OCI-LY1 (cell line): ENCODE measurements at regions not wholly inside any gene's neighbourhood (a gene's known extent, or its start where the extent isn't known, plus 50 kb on each side); places are given as distances from the start of the nearest gene placed in this dataset.

Experiments
- H2AFZ ChIP-seq: fragments of 200-600 bp; sonication (generic), shearing (Covaris generic); 2 replicates; pipeline ENCODE4 v1.6.0; 2014; ENCODE audit warnings: antibody characterized with exemption, mild to moderate bottlenecking, low read length
- H3F3A ChIP-seq: fragments of 200-600 bp; sonication (generic), shearing (Covaris generic); 2 replicates; pipeline ENCODE4 v1.6.0; 2014; ENCODE audit warnings: mild to moderate bottlenecking, antibody characterized with exemption, low read length, moderate library complexity; ENCODE audit not compliant: insufficient read depth
- H3K27ac ChIP-seq: fragments of 200-600 bp; sonication (generic); 2 replicates; pipeline ENCODE4 v1.5.1; 2014; ENCODE audit warnings: low read length, mixed run types, mild to moderate bottlenecking, low read depth; ENCODE audit not compliant: poor library complexity, severe bottlenecking
- H3K27me3 ChIP-seq: fragments of 200-600 bp; sonication (generic); 2 replicates; pipeline ENCODE4 v1.6.0; 2014; ENCODE audit warnings: antibody characterized with exemption, mild to moderate bottlenecking, low read length, moderate library complexity; ENCODE audit not compliant: insufficient read depth
- H3K36me3 ChIP-seq: fragments of 200-600 bp; sonication (generic); 2 replicates; pipeline ENCODE4 v1.6.1; 2014; ENCODE audit warnings: mild to moderate bottlenecking, antibody characterized with exemption, low read length, moderate library complexity, mixed read lengths; ENCODE audit not compliant: insufficient read depth
- H3K4me1 ChIP-seq: fragments of 200-600 bp; sonication (generic); 2 replicates; pipeline ENCODE4 v1.5.1; 2014; ENCODE audit warnings: mild to moderate bottlenecking, low read length, moderate library complexity; ENCODE audit not compliant: insufficient read depth, severe bottlenecking
- H3K4me2 ChIP-seq: fragments of 200-600 bp; sonication (generic), shearing (Covaris generic); 2 replicates; pipeline ENCODE4 v1.6.1; 2014; ENCODE audit warnings: low read length
- H3K4me3 ChIP-seq: fragments of 200-600 bp; sonication (generic); 2 replicates; pipeline ENCODE4 v1.5.1; 2014; ENCODE audit warnings: low read length, low read depth, mild to moderate bottlenecking, mixed read lengths; ENCODE audit not compliant: poor library complexity, severe bottlenecking
- H3K79me2 ChIP-seq: fragments of 200-600 bp; shearing (Covaris generic); 2 replicates; pipeline ENCODE4 v1.6.1; 2016; ENCODE audit warnings: mixed run types, low read length, mixed read lengths; ENCODE audit not compliant: insufficient read depth
- H3K9ac ChIP-seq: fragments of 200-600 bp; sonication (generic), shearing (Covaris generic); 2 replicates; pipeline ENCODE4 v1.6.1; 2014; ENCODE audit warnings: mild to moderate bottlenecking, low read length, mixed read lengths
- H3K9me2 ChIP-seq: fragments of 200-600 bp; sonication (generic), shearing (Covaris generic); 2 replicates; pipeline ENCODE4 v1.6.1; 2014; ENCODE audit warnings: low read depth, mild to moderate bottlenecking, low read length, mixed read lengths
- H3K9me3 ChIP-seq: fragments of 200-600 bp; shearing (Covaris generic); 2 replicates; pipeline ENCODE4 v1.6.1; 2014; ENCODE audit warnings: low read length, mixed read lengths
- H4K20me1 ChIP-seq: fragments of 200-600 bp; sonication (generic), shearing (Covaris generic); 2 replicates; pipeline ENCODE4 v1.6.0; 2016; ENCODE audit warnings: mild to moderate bottlenecking, low read length; ENCODE audit not compliant: insufficient read depth
- EZH2 ChIP-seq: fragments of 200-600 bp; sonication (generic), shearing (Covaris generic); IDR thresholded peaks from 2 replicates; pipeline ENCODE4 v1.8.0; 2017; ENCODE audit warnings: borderline replicate concordance, mixed run types, mild to moderate bottlenecking, antibody characterized with exemption, low read length, moderate library complexity, mixed read lengths
- TF ChIP-seq, protein P1 (sequence below): fragments of 200-600 bp; sonication (generic), shearing (Covaris generic); IDR thresholded peaks from 2 replicates; pipeline ENCODE4 v1.5.1; 2017; ENCODE audit warnings: mild to moderate bottlenecking, antibody characterized with exemption, low read length, moderate library complexity, mixed read lengths

DNA sequence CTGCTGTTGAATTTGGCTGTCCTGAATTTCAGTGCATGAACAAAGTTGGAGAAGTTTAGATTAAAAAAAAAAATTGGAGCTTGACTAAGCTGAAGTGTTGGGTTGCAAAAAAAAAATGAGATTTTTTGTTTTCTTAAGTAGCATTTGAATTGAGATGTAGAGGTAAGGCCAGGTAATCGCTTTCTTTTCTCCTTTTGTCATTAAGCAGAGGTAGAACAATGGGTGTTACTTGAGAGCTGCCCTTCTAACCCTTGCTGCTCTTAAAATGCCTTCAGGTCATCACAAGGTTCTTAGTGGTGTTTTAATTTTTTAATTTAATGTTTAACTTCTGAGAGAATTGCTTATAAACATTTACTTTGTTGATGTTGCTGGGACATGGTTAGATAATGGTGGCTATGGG, 84.1 kb upstream of the PRDM1 start:
- no peak overlapping the region for H2AFZ ChIP-seq
- H3K36me3 ChIP-seq, result no peaks in the 10 kb centered on the region
- no peak overlapping the region for H3K4me3 ChIP-seq
- no peaks in the 10 kb centered on the region for H3K9me3 ChIP-seq
- no peaks in the 10 kb centered on the region for H3K79me2 ChIP-seq
- H4K20me1 ChIP-seq, result no peaks in the 10 kb centered on the region
- no peak overlapping the region for H3K9ac ChIP-seq
- no peak overlapping the region for H3K4me2 ChIP-seq
- no peaks in the 10 kb centered on the region for H3F3A ChIP-seq
- no peaks in the 10 kb centered on the region for H3K9me2 ChIP-seq
- no peaks in the 10 kb centered on the region for H3K4me1 ChIP-seq
- H3K27ac ChIP-seq, result no peak overlapping the region
- no peak for TF ChIP-seq EZH2
- TF ChIP-seq, protein P1, sequence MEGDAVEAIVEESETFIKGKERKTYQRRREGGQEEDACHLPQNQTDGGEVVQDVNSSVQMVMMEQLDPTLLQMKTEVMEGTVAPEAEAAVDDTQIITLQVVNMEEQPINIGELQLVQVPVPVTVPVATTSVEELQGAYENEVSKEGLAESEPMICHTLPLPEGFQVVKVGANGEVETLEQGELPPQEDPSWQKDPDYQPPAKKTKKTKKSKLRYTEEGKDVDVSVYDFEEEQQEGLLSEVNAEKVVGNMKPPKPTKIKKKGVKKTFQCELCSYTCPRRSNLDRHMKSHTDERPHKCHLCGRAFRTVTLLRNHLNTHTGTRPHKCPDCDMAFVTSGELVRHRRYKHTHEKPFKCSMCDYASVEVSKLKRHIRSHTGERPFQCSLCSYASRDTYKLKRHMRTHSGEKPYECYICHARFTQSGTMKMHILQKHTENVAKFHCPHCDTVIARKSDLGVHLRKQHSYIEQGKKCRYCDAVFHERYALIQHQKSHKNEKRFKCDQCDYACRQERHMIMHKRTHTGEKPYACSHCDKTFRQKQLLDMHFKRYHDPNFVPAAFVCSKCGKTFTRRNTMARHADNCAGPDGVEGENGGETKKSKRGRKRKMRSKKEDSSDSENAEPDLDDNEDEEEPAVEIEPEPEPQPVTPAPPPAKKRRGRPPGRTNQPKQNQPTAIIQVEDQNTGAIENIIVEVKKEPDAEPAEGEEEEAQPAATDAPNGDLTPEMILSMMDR, result no peak
- H3K27me3 ChIP-seq, result no peaks in the 10 kb centered on the region

DNA sequence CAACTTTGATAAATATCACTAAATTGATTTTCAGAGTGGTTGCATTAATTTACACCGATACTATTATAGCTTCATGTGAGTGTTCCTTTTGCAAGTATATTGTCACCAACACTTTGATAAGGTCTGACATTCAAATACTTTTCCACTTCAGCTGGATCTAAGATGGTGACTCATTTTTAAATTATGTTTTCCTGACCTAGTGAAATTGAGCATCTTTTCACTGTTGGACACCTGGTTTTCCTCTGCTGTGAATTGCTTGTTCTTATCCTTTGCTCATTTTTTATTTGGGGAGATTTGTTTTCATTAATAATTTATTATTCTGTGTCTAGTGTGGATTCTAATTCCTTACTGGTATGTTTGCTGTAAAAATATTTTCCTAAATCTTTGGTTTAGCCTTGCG, 85.2 kb upstream of the PRDM1 start:
- Histone ChIP-seq H3K9ac (no peak overlapping the region), H3K4me1 (no peaks in the 10 kb centered on the region), H3K79me2 (no peaks in the 10 kb centered on the region), H2AFZ (no peak overlapping the region), H3K27me3 (no peaks in the 10 kb centered on the region), H3K4me2 (no peak overlapping the region), H3K4me3 (no peak overlapping the region), H3K36me3 (no peaks in the 10 kb centered on the region), H3K9me3 (no peaks in the 10 kb centered on the region), H3F3A (no peaks in the 10 kb centered on the region), H3K9me2 (no peaks in the 10 kb centered on the region), H4K20me1 (no peaks in the 10 kb centered on the region), H3K27ac (no peak overlapping the region)
- TF ChIP-seq EZH2, result no peak

DNA sequence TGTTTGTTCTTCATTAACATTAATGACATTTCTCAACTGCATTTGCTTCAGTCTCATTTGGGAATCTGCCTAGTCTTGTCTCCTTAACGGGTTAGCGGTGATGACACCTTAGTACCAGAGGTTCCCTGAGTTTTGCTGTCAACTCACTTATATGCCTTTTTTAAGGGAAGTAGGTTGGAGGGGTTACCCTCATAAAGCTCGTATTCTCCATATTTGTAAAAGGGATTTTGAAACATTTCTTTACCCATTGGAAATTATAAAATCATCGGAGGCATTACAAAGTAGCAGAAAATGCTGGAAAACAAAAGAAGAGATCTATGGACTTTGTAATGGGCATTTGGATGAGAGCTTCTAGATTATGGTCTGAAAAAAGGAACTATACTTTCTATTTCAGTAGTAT, 88.7 kb upstream of the PRDM1 start:
- Histone ChIP-seq H3K9me3 (no peaks in the 10 kb centered on the region), H3K27me3 (no peaks in the 10 kb centered on the region), H3K4me1 (peaks cover 5% of the 10 kb centered on the region), H3K79me2 (no peaks in the 10 kb centered on the region), H3K9ac (no peak overlapping the region), H3K4me3 (no peak overlapping the region), H3K4me2 (no peak overlapping the region), H2AFZ (no peak overlapping the region), H3K9me2 (no peaks in the 10 kb centered on the region), H3F3A (no peaks in the 10 kb centered on the region), H3K27ac (no peak overlapping the region), H3K36me3 (no peaks in the 10 kb centered on the region), H4K20me1 (no peaks in the 10 kb centered on the region)
- TF ChIP-seq EZH2, result no peak
- TF ChIP-seq, protein P1, result no peak

DNA sequence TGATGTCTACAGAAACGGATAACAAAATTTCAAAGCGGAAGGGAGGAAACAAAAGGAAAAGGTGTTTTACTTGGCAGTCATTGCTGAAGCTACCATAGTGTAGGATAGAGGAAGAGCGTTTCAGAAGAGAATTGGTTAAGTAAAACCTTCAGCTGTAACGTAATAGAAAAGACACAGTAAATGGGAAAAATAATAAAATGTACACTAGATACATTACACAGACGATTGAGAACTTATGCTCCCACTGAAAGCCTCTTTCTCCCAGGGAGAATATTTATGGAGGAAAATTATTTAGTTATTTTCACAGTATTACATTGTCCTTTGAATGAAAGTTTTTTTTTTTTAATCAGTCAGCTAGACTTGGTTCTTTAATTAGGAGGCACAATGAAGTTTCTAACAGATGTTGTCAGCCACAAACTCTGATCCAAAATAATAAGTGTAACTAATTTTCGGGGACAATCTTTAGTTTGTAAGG, 90.7 kb upstream of the PRDM1 start:
- H3K36me3 ChIP-seq, result no peaks in the 10 kb centered on the region
- H3K27ac ChIP-seq, result no peak overlapping the region
- peaks cover 12% of the 10 kb centered on the region for H3K4me1 ChIP-seq
- no peaks in the 10 kb centered on the region for H4K20me1 ChIP-seq
- H2AFZ ChIP-seq, result no peak overlapping the region
- H3K27me3 ChIP-seq, result no peaks in the 10 kb centered on the region
- H3K4me3 ChIP-seq, result no peak overlapping the region
- TF ChIP-seq, protein P1, result no peak
- no peak for TF ChIP-seq EZH2
- no peaks in the 10 kb centered on the region for H3K9me2 ChIP-seq
- no peaks in the 10 kb centered on the region for H3K79me2 ChIP-seq
- H3K4me2 ChIP-seq, result no peak overlapping the region
- H3K9me3 ChIP-seq, result no peaks in the 10 kb centered on the region
- H3K9ac ChIP-seq, result no peak overlapping the region
- no peaks in the 10 kb centered on the region for H3F3A ChIP-seq
